ENCODE measurements at regions not wholly inside any gene's neighbourhood (a gene's known extent, or its start where the extent isn't known, plus 50 kb on each side); places are given as distances from the start of the nearest gene placed in this dataset.
"Not testable (repeated sequence)": the region's sequence is repeated elsewhere in the genome, so short reads cannot be mapped to it uniquely, and the experiment has no call there.

DNA sequence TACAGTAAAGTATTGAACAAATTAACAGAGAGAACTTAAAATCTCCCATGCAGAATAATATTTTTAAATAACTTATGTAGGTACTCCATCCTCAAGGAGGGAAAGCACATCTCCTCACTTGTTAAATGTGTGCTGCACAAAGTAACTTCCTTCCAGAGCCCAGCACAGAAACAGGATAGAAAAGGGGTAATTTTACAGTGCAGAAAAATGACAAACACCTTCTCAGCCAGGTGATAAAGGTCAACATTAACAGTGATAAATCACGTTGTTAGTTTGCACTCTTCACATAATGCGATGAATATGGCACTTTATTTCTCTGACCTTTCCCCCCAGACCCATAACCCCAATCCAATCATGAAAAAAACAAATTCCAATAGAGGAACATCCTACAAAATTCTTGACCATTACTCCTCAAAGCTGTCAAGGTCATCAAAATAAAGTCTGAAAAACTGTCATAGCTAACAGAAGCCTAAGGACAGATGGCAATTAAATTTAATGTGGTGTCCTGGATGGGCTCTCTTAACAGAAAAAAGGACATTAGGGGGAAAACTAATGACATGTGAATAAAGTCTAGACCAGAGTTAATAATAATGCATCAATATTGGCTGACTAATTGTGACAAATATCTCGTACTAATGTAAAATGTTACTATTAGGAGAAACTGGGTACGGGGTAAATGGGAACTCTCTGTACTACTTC, 547.4 kb upstream of the AGA start:
- Histone ChIP-seq H2AFZ (ENCODE audit: low read length) (no peak overlapping the region), H3K4me2 (ENCODE audit: insufficient read depth, low read length) (no peak overlapping the region), H3K36me3 (ENCODE audit: insufficient read depth, low read length) (no peaks in the 10 kb centered on the region), H3K79me2 (ENCODE audit: insufficient read depth, low read length) (no peaks in the 10 kb centered on the region), H3K9me3 (ENCODE audit: low read depth, low read length) (peaks cover 3% of the 10 kb centered on the region), H3K4me3 (ENCODE audit: insufficient read depth, low read length) (no peak overlapping the region), H4K20me1 (ENCODE audit: insufficient read depth, low read length) (no peaks in the 10 kb centered on the region), H3K4me1 (ENCODE audit: insufficient read depth, low read length) (no peaks in the 10 kb centered on the region), H3K27ac (ENCODE audit: low read depth, low read length) (no peak overlapping the region), H3K27me3 (ENCODE audit: insufficient read depth, low read length) (no peaks in the 10 kb centered on the region)
- TF ChIP-seq, protein P1, sequence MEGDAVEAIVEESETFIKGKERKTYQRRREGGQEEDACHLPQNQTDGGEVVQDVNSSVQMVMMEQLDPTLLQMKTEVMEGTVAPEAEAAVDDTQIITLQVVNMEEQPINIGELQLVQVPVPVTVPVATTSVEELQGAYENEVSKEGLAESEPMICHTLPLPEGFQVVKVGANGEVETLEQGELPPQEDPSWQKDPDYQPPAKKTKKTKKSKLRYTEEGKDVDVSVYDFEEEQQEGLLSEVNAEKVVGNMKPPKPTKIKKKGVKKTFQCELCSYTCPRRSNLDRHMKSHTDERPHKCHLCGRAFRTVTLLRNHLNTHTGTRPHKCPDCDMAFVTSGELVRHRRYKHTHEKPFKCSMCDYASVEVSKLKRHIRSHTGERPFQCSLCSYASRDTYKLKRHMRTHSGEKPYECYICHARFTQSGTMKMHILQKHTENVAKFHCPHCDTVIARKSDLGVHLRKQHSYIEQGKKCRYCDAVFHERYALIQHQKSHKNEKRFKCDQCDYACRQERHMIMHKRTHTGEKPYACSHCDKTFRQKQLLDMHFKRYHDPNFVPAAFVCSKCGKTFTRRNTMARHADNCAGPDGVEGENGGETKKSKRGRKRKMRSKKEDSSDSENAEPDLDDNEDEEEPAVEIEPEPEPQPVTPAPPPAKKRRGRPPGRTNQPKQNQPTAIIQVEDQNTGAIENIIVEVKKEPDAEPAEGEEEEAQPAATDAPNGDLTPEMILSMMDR (IDR thresholded peaks at IDR 0.05; ENCODE audit: extremely low read depth, low read depth, low read length), result no peak
- DNase-seq (ENCODE audit: insufficient read length, low spot score, missing footprints), result no peak

DNA sequence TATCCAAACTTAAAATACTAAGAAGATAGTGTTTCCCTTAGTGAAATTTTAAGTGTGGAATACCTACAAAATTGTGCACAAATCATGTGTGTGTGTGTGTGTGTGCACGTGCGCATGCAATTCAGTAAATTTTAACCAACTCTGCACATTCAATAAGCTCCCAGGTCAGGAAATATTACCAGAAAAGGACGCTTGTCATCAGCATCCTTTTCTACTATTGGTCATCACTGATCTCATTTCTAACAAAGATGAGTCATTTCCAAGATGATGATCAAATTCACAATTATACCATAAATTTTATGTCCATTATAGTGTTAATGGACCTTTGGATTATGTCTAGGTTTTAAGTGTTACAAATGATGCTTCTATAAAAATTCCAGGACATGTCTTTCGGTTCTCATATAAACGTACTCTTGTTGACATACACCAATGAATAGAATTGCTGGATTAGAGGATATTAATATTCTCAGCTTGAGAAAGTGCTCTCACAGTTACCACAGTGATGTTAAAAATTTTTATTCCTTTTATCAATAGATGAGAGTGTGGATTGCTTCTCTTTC, 560.9 kb upstream of the AGA start:
- Histone ChIP-seq H3K9me3 (ENCODE audit: low read depth, low read length) (no peaks in the 10 kb centered on the region), H3K4me1 (ENCODE audit: insufficient read depth, low read length) (no peaks in the 10 kb centered on the region), H3K4me3 (ENCODE audit: insufficient read depth, low read length) (no peak overlapping the region), H3K36me3 (ENCODE audit: insufficient read depth, low read length) (no peaks in the 10 kb centered on the region), H3K79me2 (ENCODE audit: insufficient read depth, low read length) (no peaks in the 10 kb centered on the region), H2AFZ (ENCODE audit: low read length) (no peak overlapping the region), H3K4me2 (ENCODE audit: insufficient read depth, low read length) (no peak overlapping the region), H3K27me3 (ENCODE audit: insufficient read depth, low read length) (no peaks in the 10 kb centered on the region), H4K20me1 (ENCODE audit: insufficient read depth, low read length) (no peaks in the 10 kb centered on the region), H3K27ac (ENCODE audit: low read depth, low read length) (no peak overlapping the region)
- DNase-seq (ENCODE audit: insufficient read length, low spot score, missing footprints), result no peak
- TF ChIP-seq, protein P1 (IDR thresholded peaks at IDR 0.05; ENCODE audit: extremely low read depth, low read depth, low read length), result no peak

DNA sequence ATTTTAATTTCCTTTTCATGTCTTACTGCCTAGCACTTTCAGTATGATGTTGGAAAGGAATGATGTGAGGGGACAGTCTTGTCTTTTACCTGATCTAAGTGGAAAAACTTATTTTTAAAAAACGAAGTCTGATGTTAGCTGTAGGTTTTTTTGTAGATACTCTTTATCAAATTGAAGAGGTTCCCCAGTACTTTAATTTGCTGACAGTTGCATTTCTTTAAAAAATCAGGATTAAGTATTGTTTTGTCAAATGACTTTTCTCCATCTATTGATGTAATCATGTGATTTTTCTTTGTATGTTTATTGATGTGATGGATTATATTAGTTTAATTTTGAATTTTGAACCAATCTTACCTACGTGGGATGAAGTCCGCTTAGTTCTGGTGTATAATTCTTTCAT, 568.4 kb upstream of the AGA start:
- DNase-seq (ENCODE audit: insufficient read length, low spot score, missing footprints), result no peak
- TF ChIP-seq, protein P1 (IDR thresholded peaks at IDR 0.05; ENCODE audit: extremely low read depth, low read depth, low read length), result no peak
- no peaks in the 10 kb centered on the region for H3K36me3 ChIP-seq (ENCODE audit: insufficient read depth, low read length)
- no peaks in the 10 kb centered on the region for H4K20me1 ChIP-seq (ENCODE audit: insufficient read depth, low read length)
- no peak overlapping the region for H3K27ac ChIP-seq (ENCODE audit: low read depth, low read length)
- H3K4me2 ChIP-seq (ENCODE audit: insufficient read depth, low read length), result no peak overlapping the region
- no peak overlapping the region for H2AFZ ChIP-seq (ENCODE audit: low read length)
- no peaks in the 10 kb centered on the region for H3K79me2 ChIP-seq (ENCODE audit: insufficient read depth, low read length)
- H3K27me3 ChIP-seq (ENCODE audit: insufficient read depth, low read length), result no peaks in the 10 kb centered on the region
- no peaks in the 10 kb centered on the region for H3K9me3 ChIP-seq (ENCODE audit: low read depth, low read length)
- H3K4me1 ChIP-seq (ENCODE audit: insufficient read depth, low read length), result no peaks in the 10 kb centered on the region
- H3K4me3 ChIP-seq (ENCODE audit: insufficient read depth, low read length), result no peak overlapping the region

DNA sequence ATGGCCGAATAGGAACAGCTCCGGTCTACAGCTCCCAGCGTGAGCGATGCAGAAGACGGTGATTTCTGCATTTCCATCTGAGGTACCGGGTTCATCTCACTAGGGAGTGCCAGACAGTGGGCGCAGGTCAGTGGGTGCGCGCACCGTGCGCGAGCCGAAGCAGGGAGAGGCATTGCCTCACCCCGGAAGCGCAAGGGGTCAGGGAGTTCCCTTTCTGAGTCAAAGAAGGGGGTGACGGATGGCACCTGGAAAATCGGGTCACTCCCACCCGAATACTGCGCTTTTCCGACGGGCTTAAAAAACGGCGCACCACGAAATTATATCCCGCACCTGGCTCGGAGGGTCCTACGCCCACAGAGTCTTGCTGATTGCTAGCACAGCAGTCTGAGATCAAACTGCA, 572.8 kb upstream of the AGA start:
- not testable (repeated sequence) for H3K9me3 ChIP-seq (ENCODE audit: low read depth, low read length); H3K79me2 ChIP-seq (ENCODE audit: insufficient read depth, low read length); H2AFZ ChIP-seq (ENCODE audit: low read length)

More for the DNA sequence above, 572.8 kb upstream of the AGA start:
- not testable (repeated sequence) for H4K20me1 ChIP-seq (ENCODE audit: insufficient read depth, low read length); DNase-seq (ENCODE audit: insufficient read length, low spot score, missing footprints); H3K4me2 ChIP-seq (ENCODE audit: insufficient read depth, low read length); H3K27ac ChIP-seq (ENCODE audit: low read depth, low read length); H3K4me3 ChIP-seq (ENCODE audit: insufficient read depth, low read length); H3K27me3 ChIP-seq (ENCODE audit: insufficient read depth, low read length); H3K4me1 ChIP-seq (ENCODE audit: insufficient read depth, low read length); H3K36me3 ChIP-seq (ENCODE audit: insufficient read depth, low read length)
